ENCODE measurements at regions not wholly inside any gene's neighbourhood (a gene's known extent, or its start where the extent isn't known, plus 50 kb on each side); places are given as distances from the start of the nearest gene placed in this dataset.
"Not testable (repeated sequence)": the region's sequence is repeated elsewhere in the genome, so short reads cannot be mapped to it uniquely, and the experiment has no call there.

DNA sequence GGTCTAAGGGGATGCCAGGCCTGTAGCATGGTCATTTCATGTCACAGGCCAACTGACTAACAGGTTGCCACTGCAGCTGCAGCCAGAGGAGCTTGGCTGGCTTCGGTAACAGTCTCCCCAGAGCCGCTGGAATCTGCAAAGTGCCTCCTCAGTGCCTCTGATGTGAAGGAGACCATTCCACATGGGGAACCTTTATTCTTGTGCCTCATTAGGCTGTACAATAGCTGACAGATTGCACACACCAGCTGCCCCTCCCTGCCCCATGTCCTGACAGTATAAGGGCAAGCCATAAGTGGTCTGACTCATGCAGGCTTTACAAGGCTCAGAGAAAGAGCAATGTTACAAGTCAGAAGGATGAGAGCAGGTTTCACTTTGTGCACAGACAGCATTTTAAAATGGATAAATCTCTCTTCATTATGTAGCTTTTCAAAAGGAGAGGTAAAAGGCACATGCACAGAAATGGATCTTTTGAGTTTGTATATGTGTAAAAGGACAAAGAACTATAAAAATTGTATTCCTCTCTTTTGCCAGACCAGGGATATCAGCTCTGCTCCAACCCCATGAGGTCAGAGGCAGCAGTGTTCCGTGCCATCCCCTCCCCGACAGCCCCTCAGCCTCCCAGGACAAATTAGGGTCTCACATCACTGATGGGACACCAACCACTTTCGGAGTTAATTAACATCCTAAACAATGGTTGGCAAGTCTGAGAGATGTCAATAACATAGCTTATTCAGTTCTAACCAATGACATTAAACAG lies 467.8 kb downstream of the TMEM232 start:
- DNase-seq, result no peak

DNA sequence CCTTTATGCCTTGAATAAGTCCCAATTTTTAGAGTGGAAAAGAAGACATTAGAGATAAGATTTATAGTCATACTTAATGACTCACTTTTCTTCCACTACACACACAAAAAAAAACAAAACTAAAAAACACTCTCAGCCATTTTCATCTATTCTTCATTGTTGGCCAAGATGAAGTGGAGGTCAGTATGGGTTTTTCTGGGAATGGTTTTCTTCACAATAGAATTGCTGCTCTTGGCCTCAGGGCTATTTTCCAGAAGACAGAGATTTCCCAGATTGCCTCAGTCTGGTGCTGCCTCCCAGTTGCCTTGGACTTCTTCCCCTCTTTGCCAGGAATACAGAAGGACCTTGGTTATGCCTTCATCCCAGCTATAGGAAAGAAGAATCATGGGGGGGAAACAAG lies 463.7 kb downstream of the TMEM232 start:
- no peak for DNase-seq

DNA sequence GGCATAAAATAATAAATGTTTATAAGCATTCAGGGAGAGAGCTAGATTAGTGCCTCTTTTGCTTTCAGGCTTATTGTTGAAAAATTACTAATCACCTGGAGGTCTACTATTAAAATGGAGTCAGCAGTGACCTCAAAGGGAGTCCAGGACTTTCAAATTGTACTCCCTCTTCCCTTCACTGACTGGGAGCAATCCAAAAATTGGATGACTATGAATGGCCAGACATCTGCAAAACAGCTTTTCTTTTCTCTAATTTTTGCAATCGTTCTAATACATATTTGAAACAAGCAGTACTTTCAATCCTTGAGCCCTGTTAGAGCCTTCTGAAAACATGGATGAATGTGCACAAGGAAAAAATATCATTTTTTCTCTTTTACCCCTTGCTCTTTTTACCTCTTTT lies 461.8 kb downstream of the TMEM232 start:
- no peak for DNase-seq

DNA sequence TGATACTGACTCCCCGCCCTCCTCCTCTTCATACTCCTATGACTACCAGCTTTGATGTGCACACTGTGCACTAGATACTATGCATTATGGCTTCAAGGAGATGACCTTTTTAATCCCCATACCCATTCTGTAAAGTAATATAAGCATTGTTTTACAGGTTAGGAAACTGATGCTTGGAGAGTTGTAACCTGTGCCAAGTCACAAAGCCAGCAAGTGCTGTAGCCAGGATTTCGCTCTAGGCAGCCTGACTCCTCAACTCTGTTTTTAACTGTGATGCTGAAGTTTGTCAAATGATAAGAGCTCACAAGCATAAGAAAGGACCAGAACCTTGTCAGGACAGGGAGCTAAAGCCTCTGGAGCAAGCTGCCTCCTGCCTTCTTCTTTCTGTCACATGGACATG lies 461.3 kb downstream of the TMEM232 start:
- DNase-seq, result no peak

DNA sequence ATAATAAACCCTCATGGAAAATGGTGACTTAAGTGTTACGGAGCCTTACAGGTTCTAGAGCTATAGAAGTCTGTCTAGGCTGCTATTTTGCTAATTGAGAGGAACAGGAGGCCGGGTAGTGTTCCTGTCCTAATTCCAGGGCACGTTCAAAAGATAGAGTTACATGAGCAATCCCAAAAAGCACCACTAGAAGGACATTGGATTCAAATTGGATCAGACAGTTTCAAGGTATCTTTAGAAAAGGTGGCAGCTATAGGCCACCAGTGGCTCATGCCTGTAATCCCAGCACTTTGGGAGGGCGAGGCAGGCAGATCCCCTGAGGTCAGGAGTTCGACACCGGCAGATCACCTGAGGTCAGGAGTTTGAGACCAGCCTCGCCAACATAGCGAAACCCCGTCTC lies 458.8 kb downstream of the TMEM232 start:
- DNase-seq, result no peak

DNA sequence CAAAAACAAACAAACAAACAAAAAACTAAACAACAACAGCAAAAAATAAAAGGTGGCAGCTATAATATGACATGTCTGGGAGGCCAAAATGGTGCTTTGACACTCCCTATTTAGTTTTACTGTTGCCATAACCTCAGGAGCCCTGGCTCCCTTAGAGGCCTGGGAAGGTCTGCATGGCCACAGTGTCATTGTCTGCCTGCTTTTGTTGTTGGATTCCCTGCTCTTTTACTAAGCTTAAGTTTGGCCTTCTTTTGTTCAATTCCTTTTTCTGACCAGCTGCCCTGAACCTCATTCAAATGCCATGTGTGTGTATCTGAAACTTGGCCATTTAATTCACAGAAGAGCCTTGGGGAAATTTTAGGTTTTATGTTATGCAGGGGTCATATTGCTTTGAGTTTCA lies 458.2 kb downstream of the TMEM232 start:
- DNase-seq, result no peak

DNA sequence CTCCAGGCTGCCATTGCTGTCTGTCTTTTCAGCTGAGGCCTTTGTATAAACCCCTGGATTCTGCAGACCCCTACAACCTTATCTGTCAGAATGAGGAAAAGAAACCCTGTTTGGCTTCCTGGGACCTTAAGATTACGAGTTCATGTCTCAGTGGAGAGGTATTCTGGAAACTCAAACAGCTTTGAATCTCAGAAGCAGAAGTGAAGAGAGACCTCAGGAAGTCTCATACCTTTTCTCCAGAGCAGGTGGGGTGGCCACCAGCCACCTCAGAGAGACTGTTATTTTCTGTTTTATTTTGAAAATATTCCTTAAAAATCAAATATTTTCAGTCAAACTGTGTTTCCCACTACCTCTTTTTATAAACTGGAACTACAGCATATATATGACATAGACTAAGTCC lies 457.5 kb downstream of the TMEM232 start:
- no peak for DNase-seq

DNA sequence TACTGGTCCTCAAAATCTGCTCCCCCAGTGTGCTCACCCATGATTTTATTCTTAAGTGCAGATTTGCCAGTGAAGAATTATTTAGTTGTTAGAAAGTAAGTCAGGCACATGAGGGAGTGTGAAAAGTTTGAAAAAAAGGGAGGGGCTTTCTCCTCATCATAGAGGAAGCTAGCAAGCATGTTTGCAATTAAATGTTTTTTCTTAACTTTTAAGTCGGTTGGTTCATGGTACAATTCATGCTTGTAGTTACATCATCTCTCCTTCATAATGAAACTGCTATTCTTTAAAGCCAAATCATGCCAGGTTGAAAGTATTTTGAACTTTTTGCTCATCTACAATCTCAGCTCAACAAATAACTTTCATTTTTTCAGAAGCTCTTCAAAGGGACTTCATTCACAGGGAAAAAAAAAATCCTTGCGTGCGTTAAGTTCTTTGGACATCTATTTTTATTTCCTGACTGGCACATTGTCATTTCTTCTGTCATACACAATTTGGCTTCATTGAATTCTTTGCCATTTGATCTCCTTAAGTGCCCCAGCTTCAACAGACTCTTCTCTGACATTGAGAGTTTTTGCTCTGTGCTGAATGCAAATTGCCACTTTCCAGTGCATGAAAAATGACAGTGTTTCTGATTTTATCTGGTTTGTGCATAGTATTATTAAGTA lies 456.9 kb downstream of the TMEM232 start:
- no peak for DNase-seq

DNA sequence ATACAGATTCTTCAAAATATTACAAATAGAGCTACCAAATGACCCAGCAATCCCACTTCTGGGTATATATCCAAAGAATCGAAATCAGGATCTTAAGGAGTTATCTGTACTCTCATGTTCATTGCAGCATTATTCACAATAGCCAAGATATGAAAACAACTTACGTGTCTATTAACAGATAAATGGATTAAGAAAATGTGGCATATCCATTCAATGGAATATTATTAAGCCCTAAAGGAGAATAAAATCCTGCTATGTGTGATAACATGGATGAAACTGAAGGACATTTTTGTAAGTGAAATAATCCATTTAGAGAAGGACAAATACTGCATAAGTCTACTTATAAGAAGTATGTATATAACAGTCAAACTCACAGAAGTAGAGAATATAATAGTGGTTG lies 450.6 kb downstream of the TMEM232 start:
- DNase-seq, result no peak

DNA sequence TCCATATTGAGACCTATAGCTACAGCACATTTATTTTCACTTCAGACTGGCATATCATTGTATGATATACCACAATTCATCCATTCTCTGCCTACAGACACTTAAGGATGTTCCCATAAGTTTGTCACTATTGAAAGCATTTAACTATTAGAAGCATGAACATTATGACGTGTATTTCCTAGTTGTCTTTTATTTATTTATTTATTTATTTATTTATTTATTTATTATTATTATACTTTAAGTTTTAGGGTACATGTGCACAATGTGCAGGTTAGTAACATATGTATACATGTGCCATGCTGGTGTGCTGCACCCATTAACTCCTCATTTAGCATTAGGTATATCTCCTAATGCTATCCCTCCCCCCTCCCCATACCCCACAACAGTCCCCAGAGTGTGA lies 448.0 kb downstream of the TMEM232 start:
- not testable (repeated sequence) for DNase-seq

DNA sequence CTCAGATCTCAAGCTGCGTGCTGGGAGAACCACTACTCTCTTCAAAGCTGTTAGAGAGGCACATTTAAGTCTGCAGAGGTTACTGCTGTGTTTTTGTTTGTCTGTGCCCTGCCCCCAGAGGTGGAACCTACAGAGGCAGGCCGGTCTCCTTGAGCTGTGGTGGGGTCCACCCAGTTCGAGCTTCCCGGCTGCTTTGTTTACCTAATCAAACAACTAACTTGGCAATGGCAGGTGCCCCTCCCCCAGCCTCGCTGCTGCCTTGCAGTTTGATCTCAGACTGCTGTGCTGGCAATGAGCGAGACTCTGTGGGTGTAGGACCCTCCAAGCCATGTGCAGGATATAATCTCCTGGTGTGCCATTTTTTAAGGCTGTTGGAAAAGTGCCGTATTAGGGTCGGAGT lies 442.4 kb downstream of the TMEM232 start:
- not testable (repeated sequence) for DNase-seq

DNA sequence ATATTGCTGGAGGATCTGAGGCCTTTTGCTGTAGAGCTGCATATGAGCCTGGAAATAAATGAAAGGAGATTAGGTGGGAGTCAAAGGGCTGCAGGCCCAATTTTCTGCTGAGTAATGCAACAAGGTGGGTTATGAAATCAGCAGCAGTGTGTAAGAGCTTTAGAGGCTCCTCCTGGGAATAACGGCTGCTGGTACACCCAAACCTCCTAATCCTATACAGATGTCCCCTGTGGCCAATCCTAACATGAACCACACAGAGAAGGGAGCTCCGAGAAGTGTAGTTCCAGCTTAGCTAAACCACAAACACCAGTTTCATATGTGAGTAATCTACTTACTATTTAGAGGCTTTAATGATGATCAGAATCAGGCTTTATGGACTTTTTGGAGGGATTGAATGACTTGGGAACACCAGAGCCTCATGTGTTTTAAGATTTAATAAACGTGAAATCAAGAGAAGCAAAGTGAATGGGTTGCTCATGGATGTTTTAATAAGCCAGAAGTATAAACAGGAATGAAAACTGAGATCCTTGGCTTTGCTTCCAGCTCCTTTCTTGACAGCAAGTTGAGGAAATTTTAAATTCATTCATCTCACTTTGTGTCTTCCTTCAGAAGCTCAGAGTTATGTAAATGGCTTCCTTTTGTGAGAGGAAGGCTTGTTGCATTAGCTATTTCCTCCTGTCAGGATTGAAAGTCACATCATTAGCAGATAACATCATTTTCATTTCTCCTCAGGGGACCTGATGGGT lies 437.5 kb downstream of the TMEM232 start:
- no peak for DNase-seq

DNA sequence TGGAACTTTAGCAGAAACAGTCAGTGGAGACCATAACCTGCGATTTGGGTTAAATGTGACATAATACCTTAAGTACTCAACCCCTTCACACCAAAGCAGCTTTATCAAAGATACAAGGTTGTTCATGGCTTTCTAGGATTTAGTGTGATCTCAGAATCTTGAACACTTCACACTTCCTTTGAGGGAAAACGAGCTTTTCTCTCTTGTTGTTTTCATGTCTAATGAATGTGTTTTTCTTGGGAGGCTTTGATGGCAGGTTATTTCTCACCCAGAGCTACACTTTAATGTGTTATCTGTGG lies 437.0 kb downstream of the TMEM232 start:
- DNase-seq, result no peak

DNA sequence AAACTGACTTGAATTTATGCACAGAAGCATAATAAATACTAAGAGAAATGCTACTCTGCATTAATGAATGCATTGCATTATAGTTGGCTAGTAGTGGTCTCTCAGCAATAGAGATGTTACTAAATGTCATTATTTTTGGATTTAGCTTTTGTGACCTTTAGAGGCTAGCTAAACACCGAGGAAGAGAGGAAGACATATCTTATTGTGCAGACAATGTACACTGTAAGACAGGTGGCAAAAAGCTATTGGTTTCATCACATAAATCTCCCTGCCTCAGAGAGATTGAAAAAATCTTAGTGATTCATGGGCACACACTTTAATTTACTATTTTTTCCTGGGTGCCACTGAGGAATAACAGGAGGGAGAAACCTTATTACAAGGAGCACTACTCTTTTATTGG lies 435.9 kb downstream of the TMEM232 start:
- no peak for DNase-seq

DNA sequence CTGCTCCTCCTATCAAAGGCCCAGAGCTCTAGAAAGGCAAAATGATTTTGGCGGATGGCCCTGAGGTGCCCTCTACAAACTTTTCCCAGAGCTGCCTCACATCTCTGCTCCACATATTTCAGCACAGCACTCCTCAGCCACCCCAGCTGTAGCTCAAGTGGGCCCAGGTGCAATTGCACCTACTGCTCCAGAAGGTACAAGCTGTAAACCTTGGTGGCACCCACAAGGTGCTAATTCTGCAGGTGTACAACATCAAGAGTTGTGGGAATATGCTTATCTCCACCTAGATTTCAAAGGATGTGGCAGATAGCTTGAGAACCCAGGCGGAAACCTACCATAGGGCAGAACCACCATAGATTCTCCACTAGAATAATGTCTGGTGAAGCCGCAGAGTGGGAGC lies 432.2 kb downstream of the TMEM232 start:
- DNase-seq, result no peak

DNA sequence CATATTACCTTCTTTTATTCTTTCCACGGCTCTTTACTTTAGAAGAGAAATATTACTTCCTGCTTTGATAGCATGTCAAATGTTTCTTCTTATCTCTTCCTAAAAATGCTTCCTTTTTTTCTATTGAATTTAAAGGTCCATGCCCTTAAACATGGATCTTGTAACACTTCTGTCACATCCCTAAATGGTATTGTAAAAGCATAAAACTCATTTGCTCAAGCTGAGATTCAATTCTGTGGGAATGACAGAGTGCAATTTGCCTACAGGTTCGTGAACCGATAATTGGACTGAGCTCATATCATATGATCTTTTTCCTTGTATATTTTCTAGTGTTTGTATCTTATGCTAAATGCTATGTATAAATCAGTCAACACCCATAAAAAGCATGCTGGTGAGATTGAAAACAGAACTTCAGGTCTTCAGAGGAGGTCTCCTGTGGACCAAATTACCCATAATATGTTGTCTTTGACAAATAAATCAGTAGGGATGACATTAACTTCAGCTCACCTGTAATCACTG lies 429.3 kb downstream of the TMEM232 start:
- no peak for DNase-seq

DNA sequence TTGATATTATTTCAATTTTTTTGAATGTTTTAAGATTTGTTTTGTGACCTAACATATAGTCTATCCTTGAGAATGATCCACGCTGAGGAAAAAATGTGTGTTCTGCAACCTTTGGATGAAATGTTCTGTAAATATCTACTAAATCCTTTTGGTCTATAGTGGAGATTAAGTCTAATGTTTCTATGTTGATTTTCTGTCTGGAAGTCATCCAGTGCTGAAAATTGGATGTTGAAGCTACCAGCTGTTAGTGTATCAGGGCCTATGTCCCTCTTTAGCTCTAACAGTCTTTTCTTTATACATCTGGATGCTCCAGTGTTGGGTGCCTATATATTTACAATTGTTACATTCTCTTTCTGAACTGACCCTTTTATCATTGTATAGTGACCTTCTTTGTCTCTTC lies 422.3 kb downstream of the TMEM232 start:
- DNase-seq, result no peak

DNA sequence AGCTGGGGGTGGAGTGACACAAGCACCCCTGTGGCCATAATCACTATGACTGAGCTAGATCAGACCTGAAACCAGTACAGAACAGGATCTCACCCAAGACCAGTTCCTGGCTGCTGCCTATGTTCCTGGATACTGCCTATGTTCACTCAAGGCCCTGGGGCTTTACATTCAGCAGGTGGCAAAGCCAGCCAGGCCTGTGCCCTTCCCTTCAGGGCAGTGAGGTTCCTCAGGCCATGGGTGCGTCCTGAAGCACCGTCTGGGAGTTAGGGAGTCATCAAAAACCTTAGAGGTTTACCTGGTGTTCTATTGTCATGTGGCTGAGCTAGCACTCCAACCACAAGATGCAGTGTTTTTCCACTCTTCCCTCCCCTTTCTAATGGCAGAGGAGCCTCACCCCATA lies 419.8 kb downstream of the TMEM232 start:
- DNase-seq, result no peak

DNA sequence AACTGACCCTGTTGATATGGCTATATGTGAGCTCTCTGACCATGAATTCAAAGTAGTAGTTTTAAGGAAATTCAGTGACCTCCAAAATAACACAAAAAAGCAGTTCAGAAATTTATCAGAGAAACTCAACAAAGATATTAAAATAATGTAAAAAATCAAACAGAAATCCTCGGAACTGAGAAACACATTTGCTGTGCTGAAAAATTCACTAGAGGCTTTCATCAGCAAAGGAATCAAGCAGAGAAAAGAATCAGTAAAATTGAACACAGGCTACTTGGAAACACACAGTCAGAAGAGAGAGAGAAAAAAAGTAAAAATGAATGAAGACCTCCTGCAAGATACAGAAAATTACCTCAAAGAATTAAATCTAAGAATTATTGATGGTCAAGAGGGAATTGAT lies 417.2 kb downstream of the TMEM232 start:
- no peak for DNase-seq

DNA sequence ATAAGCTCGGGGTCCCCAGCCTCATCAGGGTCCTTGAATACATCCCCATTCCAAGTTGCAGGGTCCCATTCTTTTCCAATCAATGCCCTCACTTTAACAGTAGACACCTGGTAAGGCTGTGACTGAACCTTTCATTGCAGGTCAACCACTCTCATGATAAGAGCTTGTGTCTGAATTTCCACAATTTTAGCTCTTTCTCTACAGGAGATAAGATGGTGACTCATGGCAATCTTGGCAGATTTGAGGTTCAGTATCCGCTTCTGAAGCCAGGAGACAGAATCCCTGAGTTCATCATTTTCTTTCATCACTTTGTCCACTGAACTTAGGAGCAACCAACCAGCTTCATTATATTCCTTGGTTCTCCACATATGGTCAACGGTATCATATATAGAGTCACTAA lies 409.9 kb downstream of the TMEM232 start:
- DNase-seq, result not testable (repeated sequence)

DNA sequence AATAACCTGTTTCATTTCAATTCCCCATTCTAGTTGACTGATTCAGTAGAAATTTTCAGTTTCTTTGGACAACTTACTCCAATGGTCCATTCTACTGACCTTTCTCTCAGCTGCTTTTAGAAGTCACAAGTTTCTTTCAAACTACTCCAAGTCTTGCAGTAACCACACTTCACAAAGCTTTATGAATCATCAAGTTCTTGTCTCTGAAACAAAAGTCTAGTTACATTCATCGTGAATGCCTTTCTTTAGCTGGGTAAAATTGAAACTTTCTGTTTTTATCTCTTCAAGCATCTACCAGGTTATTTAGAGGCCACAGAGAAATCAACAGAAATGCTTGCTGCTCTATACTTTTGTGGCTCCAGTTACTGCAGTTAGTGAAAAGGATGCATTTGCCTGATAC lies 405.4 kb downstream of the TMEM232 start:
- no peak for DNase-seq

DNA sequence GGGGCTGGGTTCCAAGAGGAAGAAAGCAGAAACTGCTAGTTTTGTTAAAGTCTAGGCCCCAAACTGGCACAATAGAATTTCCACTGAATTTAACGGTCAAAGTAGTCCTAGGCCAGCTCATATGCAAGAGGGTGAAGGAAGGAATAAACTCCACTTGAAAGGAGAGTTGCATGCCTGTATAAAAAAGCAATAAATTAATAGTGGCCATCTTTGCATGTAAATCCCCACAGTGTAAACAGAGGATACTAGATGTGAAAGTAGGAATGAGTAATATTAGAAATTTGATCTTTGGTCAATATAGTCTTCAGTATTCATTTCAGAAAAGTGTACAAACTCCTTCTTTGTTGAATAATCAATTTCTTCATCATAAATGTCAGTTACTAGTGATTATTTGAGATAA lies 403.1 kb downstream of the TMEM232 start:
- no peak for DNase-seq

DNA sequence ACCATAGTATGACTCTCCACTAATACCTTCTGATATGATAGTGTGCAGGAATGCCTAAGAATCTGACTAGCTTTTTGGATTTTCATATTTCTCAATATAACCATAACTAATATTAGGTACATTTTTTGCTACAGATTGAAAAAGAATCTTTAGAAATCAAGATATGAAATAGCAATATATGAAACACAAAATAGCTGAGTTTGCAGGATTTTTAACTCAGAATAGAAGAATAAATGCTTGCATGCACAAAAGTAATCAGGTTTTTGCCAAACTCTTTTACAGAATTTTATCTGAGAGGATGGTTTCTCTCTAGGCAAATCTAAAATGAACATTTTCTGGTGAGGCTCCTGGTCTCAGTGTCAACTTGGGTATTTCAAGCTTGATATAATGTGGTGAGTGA lies 402.6 kb downstream of the TMEM232 start:
- no peak for DNase-seq

DNA sequence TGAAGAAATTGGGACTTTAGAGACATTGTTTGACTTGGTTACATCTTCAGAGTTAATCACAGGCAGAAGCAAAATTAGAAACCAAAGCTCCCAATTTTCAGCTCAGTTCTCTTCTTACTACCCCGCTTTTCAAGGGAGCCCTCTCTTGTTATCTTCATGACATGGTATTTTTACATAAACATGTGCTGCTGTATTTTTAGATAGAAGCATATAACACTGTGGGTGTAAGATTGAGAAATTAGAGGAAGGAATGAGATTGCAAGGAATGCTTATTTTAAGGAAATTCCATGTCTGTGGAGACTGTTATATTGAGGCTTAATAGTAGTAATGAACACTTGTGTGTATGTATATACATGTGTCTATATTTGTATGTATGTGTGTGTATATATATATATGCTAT lies 401.6 kb downstream of the TMEM232 start:
- no peak for DNase-seq
